AG09309 (cell line): ENCODE measurements at regions not wholly inside any gene's neighbourhood (a gene's known extent, or its start where the extent isn't known, plus 50 kb on each side); places are given as distances from the start of the nearest gene placed in this dataset.

ENCODE experiments used
- DNase-seq: peaks from one replicate; pipeline ENCODE4 v3.0.0-alpha.2; 2010; ENCODE audit warnings: low read depth
- H3K4me3 ChIP-seq: 2 replicates; pipeline ENCODE4 v1.5.1; 2011; ENCODE audit warnings: mild to moderate bottlenecking, low read depth, low read length, moderate library complexity; ENCODE audit not compliant: control insufficient read depth
- CTCF ChIP-seq: IDR thresholded peaks from 2 replicates; pipeline ENCODE4 v1.5.1; 2011; ENCODE audit warnings: mild to moderate bottlenecking, low read depth, low read length, inconsistent platforms; ENCODE audit not compliant: insufficient read depth, control insufficient read depth; ENCODE audit errors: missing control alignments

- H3K4me3 ChIP-seq: no peak overlapping the region
- DNase-seq: no peak
- TF ChIP-seq CTCF: no peak
Observed at GRCh38 chr2:175539122-175539521, 357.6 kb upstream of the ATP5MC3 start.

- no peak for TF ChIP-seq CTCF
- no peak overlapping the region for H3K4me3 ChIP-seq
- DNase-seq: no peak
Observed at GRCh38 chr2:175536059-175536458, 354.5 kb upstream of the ATP5MC3 start.

GRCh38 chr2:175535631-175536030, 354.1 kb upstream of the ATP5MC3 start:
- no peak overlapping the region for H3K4me3 ChIP-seq
- TF ChIP-seq CTCF: no peak
- DNase-seq: no peak

GRCh38 chr2:175525975-175526374, 344.5 kb upstream of the ATP5MC3 start:
- no peak overlapping the region for H3K4me3 ChIP-seq
- no peak for DNase-seq
- no peak for TF ChIP-seq CTCF

DNA sequence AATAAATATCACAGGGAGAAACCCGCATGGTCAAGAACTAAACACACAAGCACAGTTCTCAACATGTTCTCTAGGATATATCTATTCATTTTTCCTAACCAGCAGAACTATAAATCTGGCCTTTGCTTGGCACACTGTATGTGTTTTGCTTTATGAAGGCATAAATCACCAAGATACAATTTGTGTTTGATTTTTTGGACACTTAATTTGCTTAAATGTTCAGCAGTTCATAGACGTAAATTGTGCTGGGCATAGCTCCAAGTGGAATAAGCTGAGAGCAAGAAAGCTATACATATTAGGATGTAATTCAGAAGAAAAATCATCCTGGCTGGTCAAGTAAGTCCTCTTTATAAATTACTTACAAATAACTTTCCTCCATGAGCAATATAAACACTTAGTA, 341.5 kb upstream of the ATP5MC3 start:
- H3K4me3 ChIP-seq: no peak overlapping the region
- DNase-seq: no peak
- TF ChIP-seq CTCF: no peak

DNA sequence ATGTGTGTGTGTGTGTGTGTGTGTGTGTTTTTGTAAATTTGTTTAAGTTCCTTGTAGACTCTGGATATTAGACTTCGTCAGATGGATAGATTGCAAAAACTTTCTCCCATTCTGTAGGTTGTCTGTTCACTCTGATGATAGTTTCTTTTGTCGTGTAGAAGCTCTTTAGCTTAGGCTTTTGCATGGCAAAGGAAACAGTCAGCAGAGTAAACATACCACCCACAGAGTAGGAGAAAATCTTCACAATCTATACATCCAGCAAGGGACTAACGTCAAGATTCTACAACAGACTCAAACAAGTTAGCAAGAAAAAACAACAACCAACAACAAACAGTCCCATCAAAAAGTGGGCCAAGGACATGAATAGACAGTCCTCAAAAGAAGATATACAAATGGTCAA, 336.7 kb upstream of the ATP5MC3 start:
- DNase-seq: no peak
- no peak for TF ChIP-seq CTCF
- H3K4me3 ChIP-seq: no peak overlapping the region

- H3K4me3 ChIP-seq: no peak overlapping the region
- TF ChIP-seq CTCF: no peak
- DNase-seq: no peak
Observed at GRCh38 chr2:175516555-175516954, 335.0 kb upstream of the ATP5MC3 start.
